Head of caudate nucleus (tissue), 42 donors: ENCODE measurements at regions not wholly inside any gene's neighbourhood (a gene's known extent, or its start where the extent isn't known, plus 50 kb on each side); places are given as distances from the start of the nearest gene placed in this dataset.

Source experiments
- DNase-seq, 42 donors: peaks; one replicate each; pipeline versions ENCODE4 v3.0.0 to v3.0.0-alpha.2; 2020 to 2021; ENCODE audit warnings: mixed read lengths in 7 of 42
- intact Hi-C: fragments of 100-400 bp; cut with DNase I; formaldehyde crosslinking; loops from one replicate; pipeline ENCODE4 v1.15.0; 2022

- intact Hi-C loops: no loop called here
- no peak for DNase-seq
These were observed 102.0 kb downstream of the HTR5A start for GRCh38 chr7:155172141-155172540.

DNA sequence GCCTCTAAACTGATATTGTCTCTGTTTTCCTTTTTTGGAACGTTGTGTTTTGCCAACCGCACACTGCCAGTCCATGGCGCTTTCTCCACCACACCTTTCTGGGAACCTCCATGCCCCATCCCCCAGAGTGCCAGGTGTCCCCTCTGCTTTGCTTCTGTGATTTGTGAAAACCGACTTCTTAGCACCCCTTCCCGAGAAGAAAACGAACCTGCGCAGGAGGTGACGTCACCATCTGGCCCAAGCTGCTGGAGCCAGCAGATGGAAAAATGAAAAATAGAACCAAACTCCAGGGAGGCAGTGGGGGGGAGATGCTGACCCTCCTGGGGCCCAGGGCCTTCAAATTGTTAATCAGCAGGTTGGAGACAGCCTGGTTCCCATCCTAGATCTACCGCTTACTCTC lies 103.8 kb downstream of the HTR5A start:
- no peak for DNase-seq
- intact Hi-C loops: no loop called here

DNA sequence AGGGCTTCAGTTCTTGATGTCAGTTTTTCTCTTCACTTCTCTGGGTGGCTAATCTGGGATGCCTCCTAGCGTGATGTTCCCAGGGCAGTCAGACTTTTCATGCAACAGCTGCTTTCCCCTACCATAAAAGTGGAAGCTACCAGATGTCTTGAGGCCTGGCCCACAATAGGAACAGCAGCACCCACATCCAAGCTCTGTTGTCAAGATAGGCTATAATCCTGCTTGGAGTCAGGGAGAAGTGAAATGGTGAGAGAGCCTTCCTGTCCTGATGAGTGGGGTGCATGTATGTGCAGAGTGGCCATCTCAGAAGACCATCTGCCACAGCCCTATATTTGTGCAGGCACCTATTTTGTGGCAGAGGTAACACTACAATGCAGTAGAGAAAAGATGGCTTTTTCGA lies 108.0 kb downstream of the HTR5A start:
- DNase-seq: peak in 1 of 42 donors; percentile 7
- intact Hi-C loops: no loop called here

- intact Hi-C loops: no loop called here
- peak in 1 of 42 donors; percentile 14 for DNase-seq
These were observed 111.6 kb downstream of the HTR5A start for GRCh38 chr7:155181768-155182167.

GRCh38 chr7:155182406-155182970 lies 112.4 kb downstream of the HTR5A start:
- intact Hi-C loops: no loop called here
- peak in 1 of 42 donors; percentile 10 for DNase-seq

DNA sequence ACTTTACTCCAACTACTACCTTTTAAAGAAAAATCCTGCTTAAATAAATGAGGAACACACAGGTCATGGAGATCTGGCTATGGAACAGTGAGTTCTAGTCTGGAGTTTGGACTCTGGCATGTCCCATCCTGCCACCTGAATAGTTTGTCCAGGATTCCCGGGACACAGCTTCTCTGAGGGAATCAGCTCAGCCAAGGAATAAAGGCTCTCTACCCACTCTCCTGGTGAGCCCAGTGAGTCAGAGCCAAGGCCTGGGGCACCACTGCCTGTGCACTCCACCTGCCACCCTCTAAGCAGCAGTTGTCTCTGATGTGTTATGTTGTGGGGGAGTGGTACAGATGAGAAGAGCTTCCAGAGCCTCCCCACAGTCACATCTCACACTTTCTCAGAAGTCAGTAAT lies 113.5 kb downstream of the HTR5A start:
- intact Hi-C loops: no loop called here
- peak in 1 of 42 donors; percentile 41 for DNase-seq

GRCh38 chr7:155184923-155185322 lies 112.8 kb upstream of the INSIG1 start:
- intact Hi-C loops: no loop called here
- no peak for DNase-seq

- DNase-seq: peak in 3 of 42 donors; percentile 8 to 25 (median 10)
- intact Hi-C loops: no loop called here
These were observed 110.5 kb upstream of the INSIG1 start for GRCh38 chr7:155187061-155187785.

GRCh38 chr7:155188357-155188756 lies 109.3 kb upstream of the INSIG1 start:
- intact Hi-C loops: no loop called here
- DNase-seq: no peak

GRCh38 chr7:155188821-155189581 lies 108.7 kb upstream of the INSIG1 start:
- peak in 2 of 42 donors; percentile 4 to 34 for DNase-seq
- intact Hi-C loops: no loop called here

GRCh38 chr7:155189590-155189989 lies 108.1 kb upstream of the INSIG1 start:
- DNase-seq: peak in 3 of 42 donors; percentile 4 to 30 (median 10)
- intact Hi-C loops: no loop called here

GRCh38 chr7:155190688-155191087 lies 107.0 kb upstream of the INSIG1 start:
- DNase-seq: peak in 38 of 42 donors; percentile 23 to 87 (median 66)
- intact Hi-C loops: loop anchor here (5.0 kb wide), 1 partner anchor 157 kb away; no protein-coding TSS in a partner anchor

GRCh38 chr7:155191137-155191536 lies 106.5 kb upstream of the INSIG1 start:
- peak in 2 of 42 donors; percentile 27 to 32 for DNase-seq
- intact Hi-C loops: loop anchor here (5.0 kb wide), 1 partner anchor 156 kb away; no protein-coding TSS in a partner anchor

- peak in 2 of 42 donors; percentile 7 to 22 for DNase-seq
- intact Hi-C loops: loop anchor here (5.0 kb wide), 1 partner anchor 155 kb away; no protein-coding TSS in a partner anchor
These were observed 105.7 kb upstream of the INSIG1 start for GRCh38 chr7:155191901-155192478.

DNA sequence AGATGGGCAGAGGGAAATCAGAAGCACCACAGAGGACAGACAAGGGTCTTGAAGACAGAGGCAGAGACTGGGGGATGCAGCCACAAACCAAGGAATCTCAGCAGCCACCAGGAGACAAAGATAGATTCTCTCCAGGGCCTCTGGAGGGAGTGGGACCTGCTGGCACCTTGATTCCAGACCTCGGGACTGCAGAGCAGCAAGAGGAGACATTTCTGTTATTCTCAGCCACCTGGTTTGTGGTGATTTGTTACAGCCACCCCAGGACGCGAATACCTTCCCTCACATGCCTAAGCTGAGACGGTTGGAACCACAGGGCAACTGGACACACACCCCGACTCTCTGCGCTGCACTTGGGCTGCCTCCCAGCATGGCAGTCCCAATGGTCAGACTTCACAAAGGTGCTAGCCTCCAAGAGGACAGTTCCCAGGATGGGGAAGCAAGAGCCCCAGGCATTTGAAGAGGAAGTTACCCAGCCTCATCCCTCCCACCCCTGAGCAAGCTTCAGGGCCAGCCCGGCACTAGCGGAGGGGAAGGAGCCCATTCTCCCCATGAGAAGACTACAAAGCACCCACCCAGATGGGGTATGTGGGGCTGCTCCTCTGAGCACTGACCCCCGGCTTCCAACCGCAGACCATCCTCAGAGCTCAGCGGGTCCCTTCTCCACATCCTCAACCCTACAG lies 104.6 kb upstream of the INSIG1 start:
- peak in 2 of 42 donors; percentile 15 to 22 for DNase-seq

GRCh38 chr7:155193716-155194115 lies 104.0 kb upstream of the INSIG1 start:
- intact Hi-C loops: loop anchor here (5.0 kb wide), 1 partner anchor 154 kb away; no protein-coding TSS in a partner anchor
- DNase-seq: peak in 2 of 42 donors; percentile 4 to 8

More for the DNA sequence above, 104.6 kb upstream of the INSIG1 start:
- intact Hi-C loops: loop anchor here (5.0 kb wide), 1 partner anchor 154 kb away; no protein-coding TSS in a partner anchor

- intact Hi-C loops: loop anchor here (5.0 kb wide), 1 partner anchor 153 kb away; no protein-coding TSS in a partner anchor
- peak in 2 of 42 donors; percentile 14 to 27 for DNase-seq
These were observed 103.1 kb upstream of the INSIG1 start for GRCh38 chr7:155194382-155195140.
